ENCODE measurements at regions not wholly inside any gene's neighbourhood (a gene's known extent, or its start where the extent isn't known, plus 50 kb on each side); places are given as distances from the start of the nearest gene placed in this dataset.

GRCh38 chr1:38512789-38513188 lies 346.8 kb downstream of the RRAGC start:
- no peak overlapping the region for H3K4me3 ChIP-seq (ENCODE audit: low read depth, low read length)
- no peak for TF ChIP-seq CTCF (IDR thresholded peaks at IDR 0.05; ENCODE audit: insufficient read depth, low read depth, low read length)
- DNase-seq (ENCODE audit: low read depth): no peak

GRCh38 chr1:38512024-38512767 lies 347.4 kb downstream of the RRAGC start:
- TF ChIP-seq CTCF (IDR thresholded peaks at IDR 0.05; ENCODE audit: insufficient read depth, low read depth, low read length): no peak
- no peak overlapping the region for H3K4me3 ChIP-seq (ENCODE audit: low read depth, low read length)
- no peak for DNase-seq (ENCODE audit: low read depth)

- TF ChIP-seq CTCF (IDR thresholded peaks at IDR 0.05; ENCODE audit: insufficient read depth, low read depth, low read length): no peak
- H3K4me3 ChIP-seq (ENCODE audit: low read depth, low read length): no peak overlapping the region
- DNase-seq (ENCODE audit: low read depth): no peak
Measured at GRCh38 chr1:38508232-38508631, 351.3 kb downstream of the RRAGC start.

DNA sequence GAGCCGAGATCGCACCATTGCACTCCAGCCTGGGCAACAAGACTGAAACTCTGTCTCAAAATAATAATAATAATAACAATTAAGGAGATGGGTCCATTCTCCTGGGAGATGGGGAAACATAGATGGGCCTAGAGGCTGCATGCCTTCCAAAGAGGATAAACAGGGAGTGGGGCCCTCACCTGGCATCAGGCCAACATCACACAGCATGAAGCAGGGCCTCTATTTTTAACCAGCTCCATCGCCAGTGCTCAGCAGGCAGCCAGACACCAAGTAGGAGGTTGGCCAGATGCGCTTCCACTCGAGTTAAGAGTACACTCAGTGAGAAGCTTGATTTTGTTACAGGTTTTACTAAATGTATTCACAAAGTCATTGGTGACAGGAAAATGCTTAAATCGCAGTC lies 352.0 kb downstream of the RRAGC start:
- no peak overlapping the region for H3K4me3 ChIP-seq (ENCODE audit: low read depth, low read length)
- no peak for DNase-seq (ENCODE audit: low read depth)
- TF ChIP-seq CTCF (IDR thresholded peaks at IDR 0.05; ENCODE audit: insufficient read depth, low read depth, low read length): no peak

DNA sequence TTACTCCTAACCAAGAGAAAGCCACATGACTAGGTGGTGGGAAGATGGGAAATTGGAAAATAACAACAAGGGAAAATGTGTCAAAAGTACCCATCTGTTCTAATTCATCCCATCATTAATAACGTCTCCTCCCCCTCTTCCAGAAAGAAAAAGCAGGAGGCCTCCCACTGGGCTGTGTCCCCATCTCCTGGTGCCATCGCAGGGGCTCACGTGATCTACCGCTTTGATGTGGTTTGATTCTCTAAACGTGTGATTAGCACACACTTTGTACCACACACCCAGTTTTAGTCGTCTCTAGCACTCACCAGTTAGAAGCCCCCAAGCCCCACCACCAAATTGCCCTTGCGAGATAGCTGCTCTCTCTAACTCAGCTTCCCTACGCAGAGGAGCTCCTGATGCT lies 353.6 kb downstream of the RRAGC start:
- no peak for TF ChIP-seq CTCF (IDR thresholded peaks at IDR 0.05; ENCODE audit: insufficient read depth, low read depth, low read length)
- H3K4me3 ChIP-seq (ENCODE audit: low read depth, low read length): no peak overlapping the region
- no peak for DNase-seq (ENCODE audit: low read depth)

DNA sequence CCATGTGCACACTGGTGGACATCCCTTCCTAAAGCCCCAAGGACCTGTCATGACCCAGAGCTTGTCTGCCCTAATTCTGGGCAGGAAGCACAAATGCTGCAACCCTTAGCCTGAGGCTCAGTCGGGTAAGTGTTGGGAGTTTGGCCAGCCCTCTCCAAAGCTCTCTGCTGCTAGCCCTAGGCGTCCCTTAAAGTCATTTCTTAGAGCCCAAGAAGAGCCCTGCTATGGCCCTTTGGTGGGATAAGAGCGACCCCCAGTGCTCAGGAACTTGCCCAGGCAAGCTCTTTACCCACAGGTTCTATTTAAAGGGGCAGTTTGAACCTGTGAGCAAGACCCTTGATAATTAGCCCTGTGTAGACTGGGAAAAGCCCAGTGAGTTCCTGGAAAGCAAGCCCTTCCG lies 356.8 kb downstream of the RRAGC start:
- no peak overlapping the region for H3K4me3 ChIP-seq (ENCODE audit: low read depth, low read length)
- TF ChIP-seq CTCF (IDR thresholded peaks at IDR 0.05; ENCODE audit: insufficient read depth, low read depth, low read length): no peak
- DNase-seq (ENCODE audit: low read depth): no peak

GRCh38 chr1:38500891-38501290 lies 358.7 kb downstream of the RRAGC start:
- DNase-seq (ENCODE audit: low read depth): no peak
- H3K4me3 ChIP-seq (ENCODE audit: low read depth, low read length): no peak overlapping the region
- TF ChIP-seq CTCF (IDR thresholded peaks at IDR 0.05; ENCODE audit: insufficient read depth, low read depth, low read length): no peak

Measured in fibroblast of villous mesenchyme (primary cell).